HG03175 (cell line): ENCODE measurements at regions not wholly inside any gene's neighbourhood (a gene's known extent, or its start where the extent isn't known, plus 50 kb on each side); places are given as distances from the start of the nearest gene placed in this dataset.

Experiments
- ATAC-seq: cut with Tn5 transposase; IDR thresholded peaks from one replicate; pipeline ENCODE4 v1.9.1; 2021; ENCODE audit warnings: mild to moderate bottlenecking, moderate library complexity; ENCODE audit not compliant: unreplicated experiment

- peak; percentile 96 for ATAC-seq
Measured at GRCh38 chr2:44825702-44826101, 115.8 kb upstream of the SIX3 start.

GRCh38 chr2:44826601-44827000, 114.9 kb upstream of the SIX3 start:
- no peak for ATAC-seq

GRCh38 chr2:44829771-44830170, 111.7 kb upstream of the SIX3 start:
- no peak for ATAC-seq

- ATAC-seq: peak; percentile 74
Measured at GRCh38 chr2:44833171-44834069, 108.1 kb upstream of the SIX3 start.

- no peak for ATAC-seq
Measured at GRCh38 chr2:44834656-44835055, 106.8 kb upstream of the SIX3 start.

GRCh38 chr2:44836174-44836573, 105.3 kb upstream of the SIX3 start:
- no peak for ATAC-seq

GRCh38 chr2:44836916-44837315, 104.6 kb upstream of the SIX3 start:
- no peak for ATAC-seq

- no peak for ATAC-seq
Measured at GRCh38 chr2:44838116-44838790, 103.2 kb upstream of the SIX3 start.

GRCh38 chr2:44839370-44839769, 102.1 kb upstream of the SIX3 start:
- no peak for ATAC-seq

- no peak for ATAC-seq
Measured at GRCh38 chr2:44839771-44840502, 101.6 kb upstream of the SIX3 start.

- ATAC-seq: no peak
Measured at GRCh38 chr2:44840503-44840850, 101.0 kb upstream of the SIX3 start.

GRCh38 chr2:44843086-44843485, 98.4 kb upstream of the SIX3 start:
- no peak for ATAC-seq

- no peak for ATAC-seq
Measured at GRCh38 chr2:44843641-44844310, 97.7 kb upstream of the SIX3 start.

GRCh38 chr2:44844651-44845270, 96.7 kb upstream of the SIX3 start:
- ATAC-seq: no peak

GRCh38 chr2:44848026-44848425, 93.5 kb upstream of the SIX3 start:
- no peak for ATAC-seq

GRCh38 chr2:44850016-44850415, 91.5 kb upstream of the SIX3 start:
- ATAC-seq: no peak

GRCh38 chr2:44851518-44851917, 90.0 kb upstream of the SIX3 start:
- ATAC-seq: no peak

GRCh38 chr2:44852594-44852993, 88.9 kb upstream of the SIX3 start:
- ATAC-seq: no peak

GRCh38 chr2:44859337-44859736, 82.2 kb upstream of the SIX3 start:
- no peak for ATAC-seq

GRCh38 chr2:44866152-44866551, 75.3 kb upstream of the SIX3 start:
- no peak for ATAC-seq

GRCh38 chr2:44869761-44870160, 71.7 kb upstream of the SIX3 start:
- ATAC-seq: no peak
